AG08395 (cell line): ENCODE measurements at regions not wholly inside any gene's neighbourhood (a gene's known extent, or its start where the extent isn't known, plus 50 kb on each side); places are given as distances from the start of the nearest gene placed in this dataset.

Source experiments
- DNase-seq: peaks from one replicate; pipeline ENCODE4 v3.0.0; 2012; ENCODE audit warnings: mixed read lengths, low spot score

- DNase-seq: no peak
Observed at GRCh38 chr14:25993830-25994229, 604.0 kb downstream of the NOVA1 start.

GRCh38 chr14:25988536-25988935, 609.3 kb downstream of the NOVA1 start:
- DNase-seq: no peak

- DNase-seq: no peak
Observed at GRCh38 chr14:25955772-25956171, 642.1 kb downstream of the NOVA1 start.

- no peak for DNase-seq
Observed at GRCh38 chr14:25953532-25954139, 644.2 kb downstream of the NOVA1 start.

DNA sequence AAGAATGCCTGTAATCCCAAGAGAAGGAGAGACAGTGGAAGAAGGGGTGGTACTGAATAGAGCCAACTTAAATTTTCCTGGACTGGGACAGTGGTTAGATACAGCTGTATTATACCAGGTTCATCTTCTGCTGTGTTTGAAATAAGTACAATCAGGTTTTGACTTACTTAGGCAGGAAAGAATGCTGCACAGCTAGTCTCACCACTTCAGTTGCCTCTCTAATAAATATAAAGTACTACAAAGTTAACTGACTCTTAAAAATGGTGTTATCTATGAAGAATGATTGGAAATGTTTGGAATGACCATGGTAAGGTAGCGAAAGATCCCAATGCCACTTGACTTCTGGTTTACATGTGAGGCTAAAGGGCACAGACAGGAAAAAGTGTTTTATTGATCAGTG, 652.1 kb downstream of the NOVA1 start:
- DNase-seq: no peak

- no peak for DNase-seq
Observed at GRCh38 chr14:25944020-25944419, 653.8 kb downstream of the NOVA1 start.

DNA sequence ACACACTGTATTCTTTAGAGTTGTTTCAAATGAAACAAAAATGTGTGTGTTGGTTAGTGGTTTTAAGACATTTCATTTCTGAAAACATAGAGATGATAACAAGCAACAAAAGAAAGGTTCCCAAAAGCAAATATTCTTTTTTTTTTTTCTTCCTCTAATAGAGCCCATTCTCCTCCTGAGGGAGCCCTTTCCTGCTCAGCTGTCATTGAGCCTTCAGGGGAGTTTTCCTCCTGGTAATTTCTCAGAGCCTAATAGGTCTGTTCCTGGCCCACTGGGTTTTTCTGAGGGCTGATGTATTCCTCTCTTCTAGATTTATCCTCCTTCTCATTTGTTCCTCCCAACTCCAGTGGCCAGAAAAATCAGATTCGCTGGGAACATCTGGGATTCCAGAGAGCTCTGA, 654.5 kb downstream of the NOVA1 start:
- no peak for DNase-seq

- DNase-seq: no peak
Observed at GRCh38 chr14:25942090-25942489, 655.7 kb downstream of the NOVA1 start.

- no peak for DNase-seq
Observed at GRCh38 chr14:25933731-25934130, 664.1 kb downstream of the NOVA1 start.

DNA sequence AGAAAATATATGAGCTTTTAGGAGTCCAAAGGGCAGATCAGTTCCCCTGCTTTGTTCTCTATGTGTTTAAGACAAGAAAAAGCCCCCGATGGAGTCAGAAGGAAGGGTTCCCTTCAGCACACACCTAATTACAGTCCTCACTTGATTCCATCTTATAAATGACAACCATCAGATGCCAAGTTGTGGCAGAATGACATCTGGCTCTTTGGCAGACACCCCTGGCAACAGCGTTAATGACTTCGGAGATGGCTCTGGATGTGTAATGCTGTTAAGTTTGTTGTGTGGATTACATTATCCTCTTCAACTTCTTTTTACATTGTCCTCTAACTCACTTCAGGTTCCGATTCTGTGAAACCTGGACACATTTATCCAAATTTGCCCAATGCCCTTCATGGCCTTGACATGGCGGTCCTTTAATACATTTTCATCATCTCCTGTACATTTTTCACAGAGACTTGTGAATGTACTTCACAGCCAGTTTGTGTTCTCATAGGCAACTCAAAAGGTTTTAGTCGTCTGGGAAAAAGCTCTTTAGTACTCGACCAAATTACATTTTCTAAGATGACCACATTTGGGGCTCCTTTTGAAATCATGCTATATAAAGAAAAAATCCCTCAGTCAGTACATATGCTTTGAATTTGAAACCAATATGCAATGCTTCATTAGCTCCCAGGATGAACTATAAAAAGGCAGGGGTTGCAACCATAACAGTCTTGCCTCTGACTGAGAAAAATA, 667.8 kb downstream of the NOVA1 start:
- no peak for DNase-seq

DNA sequence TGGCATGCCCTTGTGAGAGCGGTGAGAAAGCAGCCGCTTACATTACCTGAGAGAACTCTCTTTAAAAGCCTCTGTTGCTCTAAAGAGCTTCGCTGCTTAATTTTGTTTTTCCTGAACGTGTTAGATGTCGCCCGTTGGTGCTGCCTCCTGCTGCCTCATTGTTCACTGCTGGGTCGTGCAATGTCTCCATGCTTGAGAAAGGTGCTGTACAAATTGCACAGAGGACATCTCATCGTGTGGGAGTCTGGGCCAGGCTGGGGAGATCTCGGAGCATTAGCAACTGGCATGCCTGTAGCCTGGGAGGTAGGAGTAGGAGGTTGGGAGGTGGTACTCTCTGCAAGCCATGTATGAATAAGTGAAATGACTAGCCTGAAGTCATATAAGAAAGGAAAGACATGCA, 686.0 kb downstream of the NOVA1 start:
- DNase-seq: no peak

DNA sequence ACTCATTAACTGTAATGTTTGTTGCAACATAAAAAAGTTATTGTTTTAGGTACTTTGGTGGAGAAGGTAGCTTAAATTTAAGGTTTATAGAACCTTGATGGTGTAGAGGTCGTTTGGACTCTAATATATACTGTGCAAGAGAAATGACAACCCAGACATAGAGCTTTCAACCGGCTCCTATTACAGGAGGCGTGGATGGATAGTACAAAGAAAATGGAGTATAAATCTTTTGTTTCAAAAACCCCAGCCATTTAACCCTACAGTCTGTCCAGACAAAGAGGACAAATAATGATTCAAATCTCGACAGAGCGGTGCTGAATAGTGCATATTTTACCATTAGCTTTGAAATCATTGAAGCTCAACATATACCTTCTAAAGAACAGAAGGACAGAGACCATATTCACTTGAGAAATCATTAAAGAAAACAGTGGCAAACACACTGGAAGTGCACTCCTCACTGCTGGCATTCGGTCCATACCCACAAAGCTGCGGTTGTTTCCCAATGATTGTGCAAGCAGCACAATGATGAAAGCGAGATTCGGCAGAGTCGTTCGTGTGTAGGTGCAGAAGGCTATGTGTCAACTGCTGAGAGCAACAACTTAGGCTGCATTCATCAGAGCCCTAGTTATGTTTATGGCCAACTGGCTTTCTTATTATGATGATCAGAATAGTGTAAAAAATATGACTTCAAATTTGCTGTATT, 688.6 kb downstream of the NOVA1 start:
- no peak for DNase-seq

GRCh38 chr14:25908277-25909044, 689.4 kb downstream of the NOVA1 start:
- DNase-seq: no peak

DNA sequence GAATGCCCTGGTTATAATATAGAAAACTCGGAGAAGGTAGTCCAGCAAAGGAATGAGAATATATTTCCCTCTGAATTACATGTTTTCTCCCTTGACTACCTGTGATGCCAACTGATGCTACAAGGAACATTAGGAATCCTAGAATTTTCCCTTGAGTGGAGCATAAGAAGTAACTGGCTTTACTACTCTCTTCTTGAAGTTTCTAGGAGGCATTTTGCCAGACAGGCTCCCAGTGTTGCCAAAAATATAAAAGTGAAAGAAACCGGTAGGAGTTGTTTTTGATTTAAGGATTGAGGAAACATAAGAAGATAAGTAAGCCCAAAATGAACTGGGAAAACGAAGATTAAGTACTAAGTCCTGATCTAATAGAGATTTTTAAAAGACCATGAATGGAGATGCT, 693.4 kb downstream of the NOVA1 start:
- no peak for DNase-seq

GRCh38 chr14:25899197-25899596, 698.6 kb downstream of the NOVA1 start:
- DNase-seq: no peak

GRCh38 chr14:25896777-25897176, 701.1 kb downstream of the NOVA1 start:
- DNase-seq: no peak

- DNase-seq: no peak
Observed at GRCh38 chr14:25895740-25896139, 702.1 kb downstream of the NOVA1 start.

DNA sequence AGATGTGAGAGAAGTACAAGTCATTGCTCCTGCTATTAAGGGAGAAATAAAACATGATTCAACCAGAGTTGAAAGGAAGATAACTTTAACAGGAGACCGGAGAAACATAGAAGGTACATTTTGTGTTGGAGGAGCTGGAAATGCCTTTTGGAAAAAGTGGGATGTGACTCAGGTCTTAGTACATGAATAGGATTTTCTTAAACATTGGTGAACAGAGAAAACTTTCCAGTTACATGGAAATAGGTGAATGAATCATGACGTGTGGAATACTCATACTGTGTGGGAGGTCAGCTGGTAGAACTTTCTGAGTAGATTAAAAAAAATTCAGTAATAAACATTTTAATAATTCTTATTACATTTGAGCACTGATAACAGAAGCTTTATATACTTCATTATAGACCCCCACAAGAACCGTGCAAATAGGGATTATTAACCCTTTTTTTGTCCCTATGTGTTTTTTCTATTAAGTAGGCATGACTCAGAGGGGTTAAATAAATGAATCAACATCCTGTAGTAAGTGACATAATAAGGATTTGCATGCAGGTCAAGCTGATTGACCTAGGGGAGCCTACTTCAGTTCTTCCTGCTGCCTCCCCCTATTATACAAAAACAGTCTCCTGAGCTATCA, 710.5 kb downstream of the NOVA1 start:
- DNase-seq: no peak

- DNase-seq: no peak
Observed at GRCh38 chr14:25884657-25885056, 713.2 kb downstream of the NOVA1 start.

- no peak for DNase-seq
Observed at GRCh38 chr14:25882899-25883298, 714.9 kb downstream of the NOVA1 start.

DNA sequence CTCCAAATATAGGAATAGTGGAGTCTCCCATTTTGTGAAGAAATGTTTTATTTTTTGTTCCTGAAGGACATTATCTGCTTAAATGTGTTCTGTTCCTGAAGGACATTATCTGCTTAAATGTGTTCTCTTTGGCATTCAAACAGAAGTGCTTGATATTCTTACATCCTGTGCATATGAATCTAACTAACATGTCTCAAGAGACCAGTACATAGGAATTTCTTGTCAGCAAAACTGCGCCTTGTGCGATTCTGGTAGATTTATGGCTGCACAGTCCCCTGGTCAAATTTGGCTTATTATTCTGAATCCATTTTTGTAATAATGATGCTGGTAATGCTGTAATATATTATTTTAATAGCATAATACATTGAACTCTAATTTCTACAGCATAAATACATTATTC, 722.4 kb downstream of the NOVA1 start:
- no peak for DNase-seq

DNA sequence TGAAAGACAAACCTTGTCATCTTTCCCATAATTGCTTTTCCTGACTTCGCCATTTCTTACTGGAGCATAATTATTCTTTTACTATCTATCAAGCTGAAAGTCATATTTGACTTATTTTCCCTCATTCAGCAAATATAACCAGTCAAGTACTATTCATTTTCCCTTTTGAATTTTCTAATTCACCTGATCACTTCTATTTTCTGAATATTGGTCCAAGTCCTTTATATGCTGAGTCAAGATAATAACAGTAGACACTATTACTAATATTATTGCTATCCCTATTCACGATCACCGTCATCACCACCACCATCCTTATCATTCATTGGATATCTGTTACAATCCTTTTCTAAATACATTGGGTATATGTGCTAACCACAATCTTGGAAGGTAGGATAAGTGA, 728.0 kb downstream of the NOVA1 start:
- no peak for DNase-seq
